K562 (cell line): ENCODE measurements at regions not wholly inside any gene's neighbourhood (a gene's known extent, or its start where the extent isn't known, plus 50 kb on each side); places are given as distances from the start of the nearest gene placed in this dataset.

Experiments used
- ATAC-seq: fragments of 200-7000 bp; cut with Tn5 transposase; 3 replicates; pipeline ENCODE4 v1.9.1; 2020; ENCODE audit warnings: moderate library complexity
- BruUV-seq: library from RNA; stranded (reverse); fragments of 400-500 nt; replicated peaks from 2 replicates; lab custom pipeline; 2021; lab: Mats Ljungman, UMichigan
- CTCF ChIA-PET: fragments of 300-600 bp; formaldehyde crosslinking; extraction: SDS; loops from one replicate; lab custom pipeline; 2021; ENCODE audit warnings: low intra/inter-chr PET ratio; lab: Yijun Ruan, JAX
- POLR2A ChIA-PET: fragments of 300-600, 350-650 bp; sonication (Branson Sonifier 250); formaldehyde crosslinking; extraction: SDS; loops from one replicate; lab custom pipeline; 2021; ENCODE audit warnings: antibody characterized with exemption, inconsistent platforms; lab: Yijun Ruan, JAX
- DNase-seq, 4 experiments: peaks; one replicate each; pipeline versions ENCODE4 v3.0.0 to v3.0.0-alpha.2; 2011 to 2018; ENCODE audit warnings: low spot score in 3 of 4, mixed read lengths in 3 of 4; ENCODE audit errors: extremely low read depth in 1 of 4
- FAIRE-seq: peaks from 2 replicates; lab custom pipeline; 2011; peaks lifted over from hg19 to GRCh38; lab: Jason Lieb, UNC
- H2AFZ ChIP-seq: 2 replicates; pipeline ENCODE4 v1.6.0; 2011; ENCODE audit warnings: low read depth, low read length, control low read depth, inconsistent platforms
- H3K27ac ChIP-seq: fragments of 200-600 bp; 3 replicates; pipeline ENCODE4 v1.8.0; 2011; ENCODE audit warnings: low read depth, mild to moderate bottlenecking, control low read depth, inconsistent platforms, low read length, moderate library complexity, mixed read lengths; ENCODE audit errors: extremely low read depth
- H3K27me3 ChIP-seq, 2 experiments: fragments of 300-600 bp in 1 of 2; 2 replicates in 1 of 2; 3 replicates in 1 of 2; pipeline versions ENCODE4 v1.6.0 to v1.8.0; 2011; ENCODE audit warnings: inconsistent platforms in 2 of 2, low read length in 2 of 2, mild to moderate bottlenecking in 1 of 2, mixed read lengths in 1 of 2, moderate library complexity in 1 of 2; ENCODE audit not compliant: control insufficient read depth in 2 of 2, insufficient read depth in 2 of 2
- H3K36me3 ChIP-seq: fragments of 300-600 bp; 3 replicates; pipeline ENCODE4 v1.8.0; 2011; ENCODE audit warnings: mild to moderate bottlenecking, low read length, inconsistent platforms; ENCODE audit not compliant: control insufficient read depth, insufficient read depth
- H3K4me1 ChIP-seq, 2 experiments: fragments of 200-600 bp in 1 of 2; replicated peaks in 1 of 2; 2 replicates in 1 of 2; 3 replicates in 1 of 2; pipeline versions ENCODE4 v1.5.1 to v1.8.0; 2011; ENCODE audit warnings: inconsistent platforms in 2 of 2, low read length in 2 of 2, mild to moderate bottlenecking in 1 of 2, mixed read lengths in 1 of 2, moderate library complexity in 1 of 2; ENCODE audit not compliant: control insufficient read depth in 2 of 2, insufficient read depth in 2 of 2
- H3K4me2 ChIP-seq: 2 replicates; pipeline ENCODE4 v1.6.1; 2011; ENCODE audit warnings: low read length, control low read depth, inconsistent platforms, mixed read lengths; ENCODE audit not compliant: insufficient read depth
- H3K4me3 ChIP-seq: fragments of 200-600 bp; sonication (generic), shearing (Covaris generic); 2 replicates; pipeline ENCODE4 v1.5.1; 2016; ENCODE audit warnings: control low read depth, inconsistent platforms
- H3K79me2 ChIP-seq: fragments of 200-600 bp; 3 replicates; pipeline ENCODE4 v1.8.0; 2011; ENCODE audit warnings: low read length, inconsistent platforms; ENCODE audit not compliant: control insufficient read depth, insufficient read depth
- H3K9ac ChIP-seq, 2 experiments: 2 replicates each; pipeline versions ENCODE4 v1.6.0 to v1.6.1; 2011; ENCODE audit warnings: low read depth in 2 of 2, low read length in 2 of 2, control low read depth in 1 of 2, inconsistent platforms in 1 of 2, mild to moderate bottlenecking in 1 of 2, mixed read lengths in 1 of 2; ENCODE audit not compliant: insufficient read depth in 1 of 2
- H3K9me1 ChIP-seq: one replicate; pipeline ENCODE4 v1.6.0; 2011; ENCODE audit warnings: inconsistent platforms, mild to moderate bottlenecking, low read length, moderate library complexity; ENCODE audit not compliant: control insufficient read depth, insufficient read depth
- H3K9me3 ChIP-seq: replicated peaks from 2 replicates; pipeline ENCODE4 v1.5.1; 2011; ENCODE audit warnings: low read depth, low read length, inconsistent platforms; ENCODE audit not compliant: control insufficient read depth, insufficient read depth
- H4K20me1 ChIP-seq: replicated peaks from 2 replicates; pipeline ENCODE4 v1.6.1; 2011; ENCODE audit warnings: low read length, inconsistent platforms, mixed read lengths; ENCODE audit not compliant: control insufficient read depth, insufficient read depth
- CBX5 ChIP-seq: IDR thresholded peaks from 2 replicates; pipeline ENCODE4 v1.6.1; 2014; ENCODE audit warnings: low read depth, borderline replicate concordance
- CC2D1A ChIP-seq: fragments of 450-650 bp; IDR thresholded peaks from 2 replicates; pipeline ENCODE4 v1.6.1; 2017; ENCODE audit warnings: mild to moderate bottlenecking
- DPF2 ChIP-seq: fragments of 450-650 bp; IDR thresholded peaks from 2 replicates; pipeline ENCODE4 v1.6.1; 2016
- FOXA3 ChIP-seq, 2 experiments: fragments of 450-650 bp in 1 of 2; sonication (generic) in 1 of 2; formaldehyde crosslinking; IDR thresholded peaks in 1 of 2; conservative IDR thresholded peaks in 1 of 2; 2 replicates each; pipeline versions ENCODE4 v1.4.0 to v1.8.0; 2020 to 2022; ENCODE audit warnings: mild to moderate bottlenecking in 2 of 2, missing genetic modification reagents in 1 of 2
- HEY1 ChIP-seq: fragments of 250-450 bp; sonication (Bioruptor Pico); IDR thresholded peaks from 2 replicates; pipeline ENCODE4 v1.5.0; 2020; ENCODE audit warnings: mild to moderate bottlenecking, moderate library complexity, borderline replicate concordance
- HMBOX1 ChIP-seq: sonication (generic); IDR thresholded peaks from 2 replicates; pipeline ENCODE4 v1.6.1; 2016
- MYNN ChIP-seq, 2 experiments: sonication (generic); formaldehyde crosslinking in 1 of 2; IDR thresholded peaks; 2 replicates each; pipeline versions ENCODE4 v1.5.0 to v1.6.1; 2016 to 2020; ENCODE audit warnings: antibody characterized with exemption in 1 of 2, missing genetic modification reagents in 1 of 2
- REST ChIP-seq, 2 experiments: fragments of 450-650 bp; formaldehyde crosslinking in 1 of 2; IDR thresholded peaks; 2 replicates each; pipeline versions ENCODE4 v1.4.0 to v1.6.1; 2014 to 2020; ENCODE audit warnings: mild to moderate bottlenecking in 2 of 2, borderline replicate concordance in 1 of 2, low read depth in 1 of 2
- WGBS: fragments of 100-300 bp; shearing (Covaris generic); methylation state at CpG from one replicate; pipeline ENCODE4 v1.1.6; 2016; ENCODE audit warnings: low coverage, mixed read lengths; ENCODE audit not compliant: insufficient coverage; ENCODE audit errors: missing lambda C conversion rate; 5-methylcytosine and 5-hydroxymethylcytosine counted together
- in situ Hi-C: fragments of 300-500 bp; cut with MboI; formaldehyde crosslinking; loops from 4 replicates; pipeline ENCODE4 v1.15.0; 2018; ENCODE audit warnings: inconsistent platforms, mixed read lengths
- intact Hi-C: fragments of 100-400 bp; cut with micrococcal nuclease; formaldehyde crosslinking; loops from 2 replicates; pipeline ENCODE4 v1.14.2; 2022
- TF ChIP-seq, protein P1 (sequence below), 2 experiments: fragments of 200-800 bp in 1 of 2; sonication (Bioruptor generic) in 1 of 2; sonication (generic) in 1 of 2; formaldehyde crosslinking in 1 of 2; IDR thresholded peaks in 1 of 2; conservative IDR thresholded peaks in 1 of 2; 2 replicates each; pipeline versions ENCODE4 v1.5.0 to v1.6.1; 2016 to 2020; ENCODE audit warnings: missing compliant biosample characterization in 1 of 2, missing genetic modification characterization in 1 of 2, missing genetic modification reagents in 1 of 2

DNA sequence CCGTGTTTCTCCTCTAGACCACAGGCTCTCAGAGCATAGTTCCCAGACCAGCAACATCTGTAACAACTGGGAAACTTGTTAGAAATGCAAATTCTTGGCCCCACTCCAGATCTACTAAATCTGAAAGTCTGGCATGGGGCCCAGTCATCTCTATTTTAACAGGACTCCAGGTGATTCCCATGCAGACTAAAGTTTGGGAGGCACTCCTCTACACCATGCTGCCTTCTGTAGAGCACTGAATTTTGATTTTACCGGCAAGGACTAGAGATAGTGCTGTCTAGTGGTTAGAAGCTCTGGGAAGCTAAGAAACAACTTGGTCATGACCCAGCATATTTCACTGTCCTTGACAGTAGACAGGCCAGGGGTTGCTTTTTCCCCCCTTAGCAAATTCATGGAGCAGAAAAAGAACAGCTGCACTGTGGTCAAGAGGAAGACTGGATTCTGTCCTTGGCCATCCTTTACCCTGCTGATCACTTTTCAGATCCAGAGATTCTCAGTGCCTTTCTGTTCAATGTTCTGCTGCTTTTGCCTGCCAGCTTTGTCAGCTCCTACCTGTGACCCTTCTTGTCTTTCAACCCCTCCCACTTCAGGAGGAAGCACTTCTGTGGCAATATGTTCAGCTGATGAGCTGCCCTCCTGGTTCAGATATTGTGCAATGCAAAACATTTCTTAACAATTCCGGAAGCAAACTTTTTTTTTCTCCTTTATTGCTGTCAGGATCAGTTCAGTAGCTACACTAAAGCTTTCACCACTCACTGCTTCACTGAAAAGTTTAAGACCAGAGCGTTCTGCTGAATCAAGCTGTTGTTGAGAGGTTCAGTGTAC, 133.8 kb upstream of the NUDT4 start:
- BruUV-seq: no TSS peak
- no peak overlapping the region for H3K4me2 ChIP-seq
- intact Hi-C loops (loop anchor here (5.0 kb wide), 3 partner anchors 73 to 153 kb away; no protein-coding TSS in a partner anchor), in situ Hi-C loops (no loop called here)
- peak overlapping the region; percentile 34 for H2AFZ ChIP-seq
- no peaks in the 10 kb centered on the region for H3K79me2 ChIP-seq
- CTCF ChIA-PET: no interaction called here
- no peaks in the 10 kb centered on the region for H3K36me3 ChIP-seq
- H3K9ac ChIP-seq: no peak overlapping the region
- H3K27me3 ChIP-seq: no peaks in the 10 kb centered on the region
- peak in 2 of 4 experiments; percentile 34 to 60 for DNase-seq
- peak; percentile 81 for FAIRE-seq
- POLR2A ChIA-PET: interaction anchor here (0.6 to 2.4 kb wide), 14 partner anchors 9 to 177 kb away, joined by 3 to 6 read pairs (median 3); no protein-coding TSS in a partner anchor
- peaks cover 5 to 35% of the 10 kb centered on the region in 2 experiments; a peak in 3 of 5 replicates for H3K4me1 ChIP-seq
- WGBS: 13% methylated on average over 4 of the region's 4 CpGs
- H3K4me3 ChIP-seq: no peak overlapping the region
- peak; percentile 79 for ATAC-seq
- H3K27ac ChIP-seq: 0 out of 3 replicates have a peak overlapping the region, but pooled peaks have one; percentile 15
- 0 out of 2 replicates have a peak, but pooled peaks cover 5% of the 10 kb centered on the region for H3K9me3 ChIP-seq
- H4K20me1 ChIP-seq: no peaks in the 10 kb centered on the region
- H3K9me1 ChIP-seq: no peaks in the 10 kb centered on the region
- TF ChIP-seq FOXA3 (CRISPR knock-in tag; conservative IDR thresholded peaks at IDR 0.05 in 1 of 2, IDR thresholded peaks at IDR 0.05 in 1 of 2) (no peak), MYNN (IDR thresholded peaks at IDR 0.05) (no peak), MYNN (CRISPR knock-in tag; IDR thresholded peaks at IDR 0.05) (no peak), REST (IDR thresholded peaks at IDR 0.05; ENCODE audit: borderline replicate concordance) (peak; percentile 32), REST (CRISPR knock-in tag; IDR thresholded peaks at IDR 0.05; ENCODE audit: low read depth) (no peak), CBX5 (no peak), CC2D1A (no peak), HMBOX1 (peak; percentile 91), HEY1 (CRISPR knock-in tag) (no peak), DPF2 (peak; percentile 71; the same call in 1 of the 2 replicates)
- TF ChIP-seq, protein P1, sequence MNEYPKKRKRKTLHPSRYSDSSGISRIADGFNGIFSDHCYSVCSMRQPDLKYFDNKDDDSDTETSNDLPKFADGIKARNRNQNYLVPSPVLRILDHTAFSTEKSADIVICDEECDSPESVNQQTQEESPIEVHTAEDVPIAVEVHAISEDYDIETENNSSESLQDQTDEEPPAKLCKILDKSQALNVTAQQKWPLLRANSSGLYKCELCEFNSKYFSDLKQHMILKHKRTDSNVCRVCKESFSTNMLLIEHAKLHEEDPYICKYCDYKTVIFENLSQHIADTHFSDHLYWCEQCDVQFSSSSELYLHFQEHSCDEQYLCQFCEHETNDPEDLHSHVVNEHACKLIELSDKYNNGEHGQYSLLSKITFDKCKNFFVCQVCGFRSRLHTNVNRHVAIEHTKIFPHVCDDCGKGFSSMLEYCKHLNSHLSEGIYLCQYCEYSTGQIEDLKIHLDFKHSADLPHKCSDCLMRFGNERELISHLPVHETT (CRISPR knock-in tag; conservative IDR thresholded peaks at IDR 0.05 in 1 of 2, IDR thresholded peaks at IDR 0.05 in 1 of 2): 0 out of 4 replicates have a peak, but pooled peaks of 1 of the 2 experiments have one; percentile 26
